Mesenchymal stem cell (in vitro differentiated cells and primary cell): ENCODE measurements at regions not wholly inside any gene's neighbourhood (a gene's known extent, or its start where the extent isn't known, plus 50 kb on each side); places are given as distances from the start of the nearest gene placed in this dataset.

ENCODE experiments used
- DNase-seq: peaks from one replicate; pipeline ENCODE4 v3.0.0-alpha.2; 2013
- H2AFZ ChIP-seq: one replicate; pipeline ENCODE4 v1.6.1; 2013; ENCODE audit warnings: low read depth, mild to moderate bottlenecking, control low read depth, inconsistent platforms, low read length, moderate library complexity
- H2AK5ac ChIP-seq: 2 replicates; pipeline ENCODE4 v1.6.1; 2013; ENCODE audit warnings: low read length, moderate library complexity, mild to moderate bottlenecking, inconsistent platforms; ENCODE audit not compliant: severe bottlenecking
- H2BK120ac ChIP-seq: one replicate; pipeline ENCODE4 v1.6.1; 2013; ENCODE audit warnings: low read depth, mild to moderate bottlenecking, inconsistent platforms, low read length, moderate library complexity
- H2BK12ac ChIP-seq, 2 experiments: one replicate each; pipeline ENCODE4 v1.6.1; 2013; ENCODE audit warnings: inconsistent platforms in 2 of 2, low read length in 2 of 2, mild to moderate bottlenecking in 2 of 2, moderate library complexity in 2 of 2, control low read depth in 1 of 2
- H2BK15ac ChIP-seq: one replicate; pipeline ENCODE4 v1.6.1; 2013; ENCODE audit warnings: mild to moderate bottlenecking, low read depth, inconsistent platforms; ENCODE audit not compliant: poor library complexity, severe bottlenecking
- H2BK5ac ChIP-seq: 2 replicates; pipeline ENCODE4 v1.6.1; 2013; ENCODE audit warnings: low read depth, mild to moderate bottlenecking, low read length, control low read depth, inconsistent platforms; ENCODE audit not compliant: poor library complexity, severe bottlenecking
- H3K14ac ChIP-seq, 2 experiments: one replicate each; pipeline ENCODE4 v1.6.1; 2013; ENCODE audit warnings: inconsistent platforms in 2 of 2, low read length in 2 of 2, control low read depth in 1 of 2, mild to moderate bottlenecking in 1 of 2, moderate library complexity in 1 of 2
- H3K18ac ChIP-seq, 2 experiments: one replicate each; pipeline ENCODE4 v1.6.1; 2013; ENCODE audit warnings: inconsistent platforms in 2 of 2, low read length in 2 of 2, control low read depth in 1 of 2, low read depth in 1 of 2, mild to moderate bottlenecking in 1 of 2
- H3K23ac ChIP-seq, 2 experiments: one replicate each; pipeline ENCODE4 v1.6.1; 2013; ENCODE audit warnings: inconsistent platforms in 2 of 2, low read length in 2 of 2, mild to moderate bottlenecking in 2 of 2, moderate library complexity in 2 of 2, control low read depth in 1 of 2
- H3K27ac ChIP-seq: 2 replicates; pipeline ENCODE4 v1.5.1; 2013; ENCODE audit warnings: mild to moderate bottlenecking, moderate library complexity, low read length, control low read depth, inconsistent platforms; ENCODE audit not compliant: poor library complexity, severe bottlenecking
- H3K27me3 ChIP-seq, 2 experiments: 2 replicates each; pipeline versions ENCODE4 v1.6.1 to v1.7.0; 2013; ENCODE audit warnings: low read length in 2 of 2, mild to moderate bottlenecking in 2 of 2, moderate library complexity in 2 of 2, control low read depth in 1 of 2, inconsistent platforms in 1 of 2; ENCODE audit not compliant: control insufficient read depth in 1 of 2, insufficient read depth in 1 of 2
- H3K36me3 ChIP-seq, 2 experiments: 2 replicates each; pipeline versions ENCODE4 v1.6.1 to v1.7.0; 2013; ENCODE audit warnings: low read length in 2 of 2, control low read depth in 1 of 2, inconsistent platforms in 1 of 2, low read depth in 1 of 2, mild to moderate bottlenecking in 1 of 2; ENCODE audit not compliant: insufficient read depth in 2 of 2, control insufficient read depth in 1 of 2
- H3K4ac ChIP-seq, 2 experiments: one replicate each; pipeline ENCODE4 v1.6.1; 2013; ENCODE audit warnings: inconsistent platforms in 2 of 2, low read length in 2 of 2, mild to moderate bottlenecking in 2 of 2, moderate library complexity in 2 of 2, control low read depth in 1 of 2, low read depth in 1 of 2
- H3K4me1 ChIP-seq: 2 replicates; pipeline ENCODE4 v1.6.1; 2013; ENCODE audit warnings: low read depth, low read length, control low read depth; ENCODE audit not compliant: control insufficient read depth, insufficient read depth
- H3K4me2 ChIP-seq: 2 replicates; pipeline ENCODE4 v1.6.1; 2013; ENCODE audit warnings: low read length, mild to moderate bottlenecking, inconsistent platforms; ENCODE audit not compliant: poor library complexity, severe bottlenecking
- H3K4me3 ChIP-seq, 2 experiments: 2 replicates each; pipeline versions ENCODE4 v1.5.1 to v1.7.0; 2013; ENCODE audit warnings: low read length in 2 of 2, mild to moderate bottlenecking in 2 of 2, control low read depth in 1 of 2, low read depth in 1 of 2; ENCODE audit not compliant: insufficient read depth in 1 of 2
- H3K79me1 ChIP-seq: replicated peaks from 2 replicates; pipeline ENCODE4 v1.6.1; 2013; ENCODE audit warnings: mild to moderate bottlenecking, control low read depth, low read length, inconsistent platforms; ENCODE audit not compliant: poor library complexity, severe bottlenecking
- H3K9ac ChIP-seq: 2 replicates; pipeline ENCODE4 v1.7.0; 2013; ENCODE audit warnings: mild to moderate bottlenecking, low read length, moderate library complexity
- H3K9me3 ChIP-seq: 2 replicates; pipeline ENCODE4 v1.7.0; 2013; ENCODE audit warnings: mild to moderate bottlenecking, low read length; ENCODE audit not compliant: control insufficient read depth
- H4K8ac ChIP-seq: one replicate; pipeline ENCODE4 v1.6.1; 2013; ENCODE audit warnings: inconsistent platforms, mild to moderate bottlenecking, low read length, moderate library complexity
- H4K91ac ChIP-seq: one replicate; pipeline ENCODE4 v1.6.1; 2013; ENCODE audit warnings: mild to moderate bottlenecking, low read length, inconsistent platforms
- WGBS: methylation state at CpG from one replicate; pipeline ENCODE4 v1.1.7; 2013; ENCODE audit warnings: mixed read lengths; 5-methylcytosine and 5-hydroxymethylcytosine counted together

DNA sequence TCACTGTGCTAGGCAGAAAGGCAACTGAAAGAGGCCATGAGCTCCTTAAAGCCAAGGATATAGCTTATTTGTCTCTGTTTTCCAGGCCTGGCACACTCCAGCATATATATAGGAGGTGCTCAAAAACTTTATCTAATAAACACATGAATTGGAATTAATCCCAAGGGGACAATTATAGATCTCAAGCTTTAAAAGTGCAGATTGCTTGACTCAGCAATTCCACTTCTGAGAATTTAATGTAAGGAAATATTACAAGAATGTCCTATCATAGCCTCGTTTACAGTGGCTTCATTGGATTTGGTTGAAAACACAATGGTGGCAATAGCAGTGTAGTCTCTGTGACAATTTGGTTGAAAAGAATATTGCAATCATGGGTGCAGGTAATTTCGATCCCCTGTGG, 267.3 kb downstream of the SHQ1 start:
- Histone ChIP-seq H3K27me3 (peaks cover 0 to 33% of the 10 kb centered on the region in 2 experiments), H3K14ac (no peak overlapping the region), H2BK120ac (no peak overlapping the region), H4K91ac (no peak overlapping the region), H2BK15ac (no peak overlapping the region), H2BK5ac (no peak overlapping the region), H3K23ac (no peak overlapping the region), H3K4me1 (no peaks in the 10 kb centered on the region), H2AK5ac (no peak overlapping the region), H3K4me2 (no peak overlapping the region), H3K4ac (no peak overlapping the region), H3K18ac (no peak overlapping the region), H3K4me3 (no peak overlapping the region), H2BK12ac (no peak overlapping the region), H3K9ac (no peak overlapping the region), H4K8ac (no peak overlapping the region), H3K27ac (no peak overlapping the region), H2AFZ (no peak overlapping the region), H3K79me1 (no peaks in the 10 kb centered on the region), H3K36me3 (no peaks in the 10 kb centered on the region), H3K9me3 (peaks cover 3% of the 10 kb centered on the region)
- DNase-seq = no peak
- 88% methylated on average over 2 of the region's 2 CpGs for WGBS

DNA sequence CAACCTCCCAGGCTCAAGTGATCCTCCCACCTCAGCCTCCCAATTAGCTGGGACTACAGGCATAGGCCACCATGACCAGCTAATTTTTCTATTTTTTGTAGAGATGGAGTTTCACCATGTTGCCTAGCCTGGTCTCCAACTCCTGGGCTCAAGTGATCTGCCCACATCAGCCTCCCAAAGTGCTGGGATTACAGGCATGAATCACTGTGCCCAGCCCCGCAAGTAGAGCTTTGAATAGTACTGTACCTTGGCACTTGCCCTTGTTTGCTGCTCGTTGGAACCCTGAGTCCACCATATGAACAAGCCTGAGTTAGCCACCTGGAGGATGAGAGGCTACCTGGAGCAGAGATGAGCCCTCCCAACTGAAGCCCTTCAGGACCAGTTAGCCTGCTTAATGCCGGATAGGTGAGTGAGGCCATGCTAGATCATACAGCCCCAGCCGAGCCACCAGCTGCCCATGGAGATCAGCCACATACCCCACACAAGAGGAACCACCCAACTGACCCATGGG, 267.9 kb downstream of the SHQ1 start:
- Histone ChIP-seq H3K9ac (no peak overlapping the region), H3K4me1 (no peaks in the 10 kb centered on the region), H2AK5ac (no peak overlapping the region), H3K18ac (no peak overlapping the region), H2AFZ (no peak overlapping the region), H3K14ac (no peak overlapping the region), H2BK12ac (no peak overlapping the region), H4K8ac (no peak overlapping the region), H4K91ac (no peak overlapping the region), H3K23ac (no peak overlapping the region), H3K9me3 (peaks cover 3% of the 10 kb centered on the region), H2BK120ac (no peak overlapping the region), H3K4me2 (no peak overlapping the region), H3K27ac (no peak overlapping the region), H3K79me1 (no peaks in the 10 kb centered on the region), H3K36me3 (no peaks in the 10 kb centered on the region), H2BK5ac (no peak overlapping the region), H3K27me3 (peaks cover 0 to 28% of the 10 kb centered on the region in 2 experiments), H3K4ac (no peak overlapping the region), H2BK15ac (no peak overlapping the region), H3K4me3 (no peak overlapping the region)
- DNase-seq = no peak
- WGBS = 60% methylated on average over 3 of the region's 4 CpGs

- no peaks in the 10 kb centered on the region for H3K36me3 ChIP-seq
- H3K4me3 ChIP-seq = no peak overlapping the region
- H3K9ac ChIP-seq = no peak overlapping the region
- H3K4me1 ChIP-seq = no peaks in the 10 kb centered on the region
- H2BK15ac ChIP-seq = no peak overlapping the region
- H4K8ac ChIP-seq = no peak overlapping the region
- DNase-seq = no peak
- 78% methylated on average over 11 of the region's 11 CpGs for WGBS
- H3K79me1 ChIP-seq = no peaks in the 10 kb centered on the region
- H3K18ac ChIP-seq = no peak overlapping the region
- no peak overlapping the region for H2BK120ac ChIP-seq
- no peak overlapping the region for H3K23ac ChIP-seq
- no peak overlapping the region for H2BK12ac ChIP-seq
- no peak overlapping the region for H2AK5ac ChIP-seq
- H3K27ac ChIP-seq = no peak overlapping the region
- no peak overlapping the region for H2AFZ ChIP-seq
- H3K4ac ChIP-seq = no peak overlapping the region
- H2BK5ac ChIP-seq = no peak overlapping the region
- H3K27me3 ChIP-seq = peaks cover 0 to 33% of the 10 kb centered on the region in 2 experiments
- H3K14ac ChIP-seq = no peak overlapping the region
- no peak overlapping the region for H3K4me2 ChIP-seq
- H3K9me3 ChIP-seq = peaks cover 3% of the 10 kb centered on the region
- no peak overlapping the region for H4K91ac ChIP-seq
These were observed 268.5 kb downstream of the SHQ1 start for GRCh38 chr3:72579581-72580245.

DNA sequence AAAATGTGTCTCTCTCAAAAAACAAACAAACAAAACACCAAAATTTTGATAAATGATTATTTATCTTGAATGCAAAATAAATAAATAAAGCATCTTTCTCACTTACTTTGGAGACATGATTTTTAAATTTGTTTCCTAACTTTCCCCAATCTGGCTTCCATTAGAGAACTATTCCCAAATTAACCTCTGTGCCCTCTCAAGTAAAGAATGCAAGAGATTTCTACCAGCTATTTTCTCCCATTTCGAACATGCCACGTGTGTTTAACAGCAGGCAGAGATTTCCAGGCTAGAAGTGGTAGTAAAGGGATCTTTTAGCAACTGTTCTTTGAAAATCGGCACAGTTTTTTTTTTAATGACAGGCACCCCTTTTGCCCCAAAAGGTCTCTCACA, 269.1 kb downstream of the SHQ1 start:
- Histone ChIP-seq H3K9me3 (peaks cover 3% of the 10 kb centered on the region), H2BK5ac (no peak overlapping the region), H3K14ac (no peak overlapping the region), H3K4me3 (no peak overlapping the region), H3K4ac (no peak overlapping the region), H3K9ac (no peak overlapping the region), H3K79me1 (no peaks in the 10 kb centered on the region), H3K23ac (no peak overlapping the region), H2BK15ac (no peak overlapping the region), H3K4me2 (no peak overlapping the region), H4K91ac (no peak overlapping the region), H2AFZ (no peak overlapping the region), H2BK120ac (no peak overlapping the region), H3K36me3 (no peaks in the 10 kb centered on the region), H3K27me3 (peaks cover 0 to 34% of the 10 kb centered on the region in 2 experiments), H2AK5ac (no peak overlapping the region), H3K18ac (no peak overlapping the region), H3K4me1 (no peaks in the 10 kb centered on the region), H2BK12ac (no peak overlapping the region), H3K27ac (no peak overlapping the region), H4K8ac (no peak overlapping the region)
- 56% methylated on average over 3 of the region's 3 CpGs for WGBS
- DNase-seq = no peak
